Tibial nerve (tissue), 4 donors: ENCODE measurements at regions not wholly inside any gene's neighbourhood (a gene's known extent, or its start where the extent isn't known, plus 50 kb on each side); places are given as distances from the start of the nearest gene placed in this dataset.

Source experiments
- DNase-seq, 2 donors: peaks; one replicate each; pipeline ENCODE4 v3.0.0-alpha.2; 2019; ENCODE audit warnings: low spot score in 2 of 2
- H3K27ac ChIP-seq, 4 donors: fragments of 200-600 bp; sonication (generic) in 3 of 4; one replicate each; pipeline ENCODE4 v1.5.1; 2017 to 2019; ENCODE audit warnings: mild to moderate bottlenecking in 1 of 4
- H3K27me3 ChIP-seq, 2 donors: fragments of 200-600 bp; sonication (generic) in 1 of 2; one replicate each; pipeline versions ENCODE4 v1.5.1 to v1.6.0; 2017 to 2019
- H3K36me3 ChIP-seq, 3 donors: fragments of 200-600 bp; sonication (generic); one replicate each; pipeline ENCODE4 v1.5.1; 2018 to 2019
- H3K4me1 ChIP-seq, 4 donors: fragments of 200-600 bp; sonication (generic) in 3 of 4; one replicate each; pipeline ENCODE4 v1.5.1; 2017 to 2019
- H3K4me3 ChIP-seq, 4 donors: fragments of 200-600 bp; sonication (generic) in 3 of 4; one replicate each; pipeline ENCODE4 v1.5.1; 2017 to 2019; ENCODE audit warnings: mild to moderate bottlenecking in 1 of 4, moderate library complexity in 1 of 4
- H3K9me3 ChIP-seq, 4 donors: fragments of 200-600 bp; sonication (generic) in 3 of 4; one replicate each; pipeline ENCODE4 v1.5.1; 2017 to 2019
- EP300 ChIP-seq, 2 donors: sonication (generic); formaldehyde crosslinking; IDR thresholded peaks; one replicate each; pipeline ENCODE4 v1.6.1; 2017; ENCODE audit warnings: antibody characterized with exemption in 2 of 2, mild to moderate bottlenecking in 1 of 2
- POLR2A ChIP-seq, 2 donors: fragments of 450-650 bp; IDR thresholded peaks; one replicate each; pipeline ENCODE4 v1.6.1; 2017; ENCODE audit warnings: antibody characterized with exemption in 2 of 2, mild to moderate bottlenecking in 2 of 2, moderate library complexity in 2 of 2
- WGBS, 2 donors: methylation state at CpG; one replicate each; pipeline ENCODE4 v1.1.5; 2018; 5-methylcytosine and 5-hydroxymethylcytosine counted together
- TF ChIP-seq, protein P1 (sequence below), 5 experiments: fragments of 200-600 bp in 3 of 5; fragments of 450-650 bp in 2 of 5; sonication (generic) in 3 of 5; IDR thresholded peaks; one replicate each; pipeline ENCODE4 v1.5.1; 2016 to 2019; ENCODE audit warnings: antibody characterized with exemption in 5 of 5, mild to moderate bottlenecking in 3 of 5, moderate library complexity in 2 of 5

DNA sequence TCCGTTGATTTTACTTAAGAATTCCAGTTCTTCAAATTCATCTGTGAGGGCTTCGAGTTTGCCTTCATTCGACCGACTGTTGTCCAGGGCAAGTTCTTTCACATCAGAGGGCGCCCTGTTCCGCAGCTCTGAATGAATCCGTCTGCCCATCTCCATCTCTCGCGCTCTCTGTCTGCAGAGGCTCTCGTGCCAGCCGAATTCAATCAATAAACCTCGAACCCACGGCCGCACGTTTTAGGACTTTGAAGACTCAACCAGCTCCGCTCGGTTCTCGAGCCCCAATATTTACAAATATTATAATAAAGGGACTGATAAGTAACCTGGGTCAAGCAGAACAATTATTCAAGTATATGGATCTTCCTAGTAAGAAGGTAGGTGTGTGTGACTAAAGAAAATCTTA is 556.4 kb upstream of the SMIM31 start:
- WGBS, 2 donors: 92 to 96% methylated on average over 18 of the region's 18 CpGs
- H3K4me1 ChIP-seq: no peaks in the 10 kb centered on the region
- no peaks in the 10 kb centered on the region for H3K36me3 ChIP-seq
- no peaks in the 10 kb centered on the region for H3K27me3 ChIP-seq
- no peak for TF ChIP-seq POLR2A (IDR thresholded peaks at IDR 0.05)
- no peak for TF ChIP-seq EP300 (IDR thresholded peaks at IDR 0.05)
- TF ChIP-seq, protein P1, sequence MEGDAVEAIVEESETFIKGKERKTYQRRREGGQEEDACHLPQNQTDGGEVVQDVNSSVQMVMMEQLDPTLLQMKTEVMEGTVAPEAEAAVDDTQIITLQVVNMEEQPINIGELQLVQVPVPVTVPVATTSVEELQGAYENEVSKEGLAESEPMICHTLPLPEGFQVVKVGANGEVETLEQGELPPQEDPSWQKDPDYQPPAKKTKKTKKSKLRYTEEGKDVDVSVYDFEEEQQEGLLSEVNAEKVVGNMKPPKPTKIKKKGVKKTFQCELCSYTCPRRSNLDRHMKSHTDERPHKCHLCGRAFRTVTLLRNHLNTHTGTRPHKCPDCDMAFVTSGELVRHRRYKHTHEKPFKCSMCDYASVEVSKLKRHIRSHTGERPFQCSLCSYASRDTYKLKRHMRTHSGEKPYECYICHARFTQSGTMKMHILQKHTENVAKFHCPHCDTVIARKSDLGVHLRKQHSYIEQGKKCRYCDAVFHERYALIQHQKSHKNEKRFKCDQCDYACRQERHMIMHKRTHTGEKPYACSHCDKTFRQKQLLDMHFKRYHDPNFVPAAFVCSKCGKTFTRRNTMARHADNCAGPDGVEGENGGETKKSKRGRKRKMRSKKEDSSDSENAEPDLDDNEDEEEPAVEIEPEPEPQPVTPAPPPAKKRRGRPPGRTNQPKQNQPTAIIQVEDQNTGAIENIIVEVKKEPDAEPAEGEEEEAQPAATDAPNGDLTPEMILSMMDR (IDR thresholded peaks at IDR 0.05): no peak
- DNase-seq: no peak
- H3K9me3 ChIP-seq: no peaks in the 10 kb centered on the region
- H3K4me3 ChIP-seq: no peak overlapping the region
- H3K27ac ChIP-seq: no peak overlapping the region

DNA sequence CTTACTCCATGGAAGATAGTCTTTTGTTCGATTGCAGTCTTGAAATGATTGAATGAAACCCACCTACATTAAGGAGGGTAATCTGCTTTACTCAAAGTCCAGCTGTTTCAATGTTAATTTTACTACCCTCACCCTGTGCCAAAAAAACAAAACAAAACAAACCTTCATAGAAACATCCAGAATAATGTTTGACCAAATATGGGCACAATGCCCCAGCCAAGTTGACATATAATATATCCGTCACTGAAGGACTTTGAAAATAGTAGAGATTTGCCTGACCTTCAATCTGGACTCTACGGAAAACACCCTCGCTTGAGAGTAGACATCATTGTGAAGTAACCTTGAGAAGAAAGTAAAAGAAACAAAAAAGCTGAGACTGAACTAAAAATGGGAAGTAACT is 550.5 kb upstream of the SMIM31 start:
- Histone ChIP-seq H3K9me3 (no peaks in the 10 kb centered on the region), H3K4me1 (no peaks in the 10 kb centered on the region), H3K4me3 (no peak overlapping the region), H3K27me3 (no peaks in the 10 kb centered on the region), H3K27ac (no peak overlapping the region), H3K36me3 (no peaks in the 10 kb centered on the region)
- DNase-seq: no peak
- WGBS, 2 donors: 61 to 68% methylated on average over 4 of the region's 4 CpGs
- TF ChIP-seq, protein P1 (IDR thresholded peaks at IDR 0.05): no peak
- TF ChIP-seq EP300 (IDR thresholded peaks at IDR 0.05) (no peak), POLR2A (IDR thresholded peaks at IDR 0.05) (no peak)

DNA sequence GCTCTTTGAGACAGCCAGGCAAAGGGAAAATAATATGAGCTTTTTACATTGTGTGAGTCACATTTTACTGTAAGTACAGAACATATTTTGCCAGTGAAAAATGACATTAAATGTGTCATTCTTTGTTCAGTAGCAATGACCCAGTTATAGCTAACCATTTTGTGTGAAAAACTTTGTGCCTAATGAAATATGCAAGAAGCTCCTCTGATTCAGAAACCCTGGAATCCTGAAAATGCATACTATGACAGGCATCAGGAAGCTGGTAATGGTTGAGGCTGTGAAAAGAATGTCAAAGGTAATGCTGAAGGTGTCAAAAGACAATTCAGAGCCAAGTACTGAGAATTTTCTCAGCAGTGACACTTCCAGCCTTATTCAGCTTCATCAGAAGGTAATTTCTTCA is 549.5 kb upstream of the SMIM31 start:
- Histone ChIP-seq H3K27ac (no peak overlapping the region), H3K4me1 (no peaks in the 10 kb centered on the region), H3K27me3 (no peaks in the 10 kb centered on the region), H3K4me3 (no peak overlapping the region), H3K36me3 (no peaks in the 10 kb centered on the region), H3K9me3 (no peaks in the 10 kb centered on the region)
- DNase-seq: no peak
- TF ChIP-seq EP300 (IDR thresholded peaks at IDR 0.05) (no peak), POLR2A (IDR thresholded peaks at IDR 0.05) (no peak)
- TF ChIP-seq, protein P1 (IDR thresholded peaks at IDR 0.05): no peak

DNA sequence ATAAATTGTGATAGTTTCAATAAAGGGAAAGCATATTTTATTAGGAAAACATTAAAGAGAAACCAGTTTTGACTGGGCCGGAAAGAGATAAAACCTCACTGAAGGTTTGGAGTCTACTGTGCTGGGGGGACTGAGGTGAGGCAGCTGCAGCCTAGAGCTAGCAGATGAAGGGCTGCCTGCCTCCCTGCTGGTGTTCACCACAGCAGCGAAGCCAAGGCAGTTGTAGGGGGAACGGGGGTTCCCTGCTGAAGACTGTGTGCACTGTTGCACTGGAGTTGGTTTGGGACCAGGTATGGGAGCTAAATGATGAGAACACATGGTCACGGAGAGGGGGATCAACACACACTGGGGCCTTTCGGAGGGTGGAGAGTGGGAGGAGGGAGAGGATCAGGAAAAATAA is 546.5 kb upstream of the SMIM31 start:
- Histone ChIP-seq H3K4me1 (no peaks in the 10 kb centered on the region), H3K9me3 (no peaks in the 10 kb centered on the region), H3K27ac (no peak overlapping the region), H3K27me3 (no peaks in the 10 kb centered on the region), H3K36me3 (no peaks in the 10 kb centered on the region), H3K4me3 (no peak overlapping the region)
- no peak for TF ChIP-seq EP300 (IDR thresholded peaks at IDR 0.05)
- TF ChIP-seq, protein P1 (IDR thresholded peaks at IDR 0.05): no peak
- no peak for TF ChIP-seq POLR2A (IDR thresholded peaks at IDR 0.05)
- WGBS, 2 donors: 77 to 80% methylated on average over 5 of the region's 5 CpGs
- no peak for DNase-seq

DNA sequence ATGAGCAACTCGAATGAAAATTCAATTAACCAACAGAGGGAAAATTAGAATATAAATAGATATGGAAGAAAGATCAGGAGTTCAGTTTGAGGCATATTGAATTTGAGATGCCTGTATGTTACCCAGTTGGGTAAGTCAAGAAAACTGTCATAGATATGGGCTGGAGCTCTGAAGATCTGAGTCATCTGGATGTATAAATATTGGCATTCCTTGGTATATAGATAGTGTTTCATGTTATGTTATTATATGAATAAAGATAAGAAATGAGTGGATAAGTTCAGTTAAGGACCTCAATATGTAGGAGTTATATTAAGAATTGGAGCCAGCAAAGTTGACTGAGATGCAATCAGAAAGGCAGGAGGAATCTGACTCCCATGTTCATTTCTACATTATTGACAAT is 543.6 kb upstream of the SMIM31 start:
- WGBS, 2 donors: 50 to 67% methylated on average over 1 of the region's 1 CpG
- H3K27me3 ChIP-seq: no peaks in the 10 kb centered on the region
- no peak overlapping the region for H3K4me3 ChIP-seq
- H3K4me1 ChIP-seq: no peaks in the 10 kb centered on the region
- DNase-seq: no peak
- H3K36me3 ChIP-seq: no peaks in the 10 kb centered on the region
- no peaks in the 10 kb centered on the region for H3K9me3 ChIP-seq
- TF ChIP-seq, protein P1 (IDR thresholded peaks at IDR 0.05): no peak
- TF ChIP-seq EP300 (IDR thresholded peaks at IDR 0.05) (no peak), POLR2A (IDR thresholded peaks at IDR 0.05) (no peak)
- no peak overlapping the region for H3K27ac ChIP-seq
